OCI-LY3 (cell line): ENCODE measurements at regions not wholly inside any gene's neighbourhood (a gene's known extent, or its start where the extent isn't known, plus 50 kb on each side); places are given as distances from the start of the nearest gene placed in this dataset.

ENCODE experiments used
- H2AFZ ChIP-seq: fragments of 200-600, 300-600 bp; shearing (Covaris generic); 2 replicates; pipeline ENCODE4 v1.6.0; 2014; ENCODE audit warnings: antibody characterized with exemption, low read depth, low read length
- H3K27ac ChIP-seq: fragments of 200-600, 300-600 bp; sonication (generic); 2 replicates; pipeline ENCODE4 v1.5.1; 2014; ENCODE audit warnings: mild to moderate bottlenecking, low read length, moderate library complexity, mixed read lengths
- H3K27me3 ChIP-seq: fragments of 200-600, 300-600 bp; sonication (generic); 2 replicates; pipeline ENCODE4 v1.6.1; 2014; ENCODE audit warnings: low read depth, low read length, mixed read lengths
- H3K36me3 ChIP-seq: fragments of 200-600, 300-600 bp; sonication (generic); replicated peaks from 2 replicates; pipeline ENCODE3; 2014; ENCODE audit warnings: low read depth, low read length, mixed read lengths
- H3K4me1 ChIP-seq: fragments of 300-600, 200-600 bp; sonication (generic); 2 replicates; pipeline ENCODE4 v1.6.1; 2014; ENCODE audit warnings: low read length, mixed read lengths
- H3K4me2 ChIP-seq: fragments of 200-600, 300-600 bp; sonication (generic); 2 replicates; pipeline ENCODE4 v1.6.1; 2014; ENCODE audit warnings: low read length, mixed read lengths
- H3K4me3 ChIP-seq: fragments of 300-600, 200-600 bp; sonication (generic); 2 replicates; pipeline ENCODE4 v1.5.1; 2014; ENCODE audit warnings: antibody characterized with exemption, mild to moderate bottlenecking, low read length, moderate library complexity
- H3K79me2 ChIP-seq: fragments of 300-600, 200-600 bp; shearing (Covaris generic); 2 replicates; pipeline ENCODE4 v1.6.1; 2014; ENCODE audit warnings: mild to moderate bottlenecking, low read length, mixed read lengths
- H3K9ac ChIP-seq: fragments of 300-600, 200-600 bp; shearing (Covaris generic); 2 replicates; pipeline ENCODE4 v1.6.0; 2014; ENCODE audit warnings: mild to moderate bottlenecking, low read length, moderate library complexity
- H3K9me3 ChIP-seq: fragments of 200-600, 300-600 bp; shearing (Covaris generic); 2 replicates; pipeline ENCODE4 v1.6.1; 2014; ENCODE audit warnings: low read length, mixed read lengths; ENCODE audit not compliant: insufficient read depth
- H4K20me1 ChIP-seq: fragments of 200-600, 300-600 bp; sonication (generic); 2 replicates; pipeline ENCODE4 v1.6.1; 2016; ENCODE audit warnings: low read length, mixed read lengths; ENCODE audit not compliant: insufficient read depth
- CTCF ChIP-seq: fragments of 200-600, 300-600 bp; sonication (generic); IDR thresholded peaks from 2 replicates; pipeline ENCODE4 v1.5.1; 2014; ENCODE audit warnings: antibody characterized with exemption, low read length, low read depth
- EZH2phosphoT487 ChIP-seq: fragments of 200-600 bp; shearing (Covaris generic); IDR thresholded peaks from 2 replicates; pipeline ENCODE4 v1.6.1; 2018; ENCODE audit warnings: antibody characterized with exemption, mixed run types, low read depth

- Histone ChIP-seq H3K27me3 (no peaks in the 10 kb centered on the region), H3K4me3 (no peak overlapping the region), H3K9me3 (no peaks in the 10 kb centered on the region), H3K79me2 (no peaks in the 10 kb centered on the region), H3K36me3 (no peaks in the 10 kb centered on the region), H4K20me1 (no peaks in the 10 kb centered on the region), H3K4me1 (no peaks in the 10 kb centered on the region), H3K9ac (no peak overlapping the region), H2AFZ (no peak overlapping the region), H3K4me2 (no peak overlapping the region), H3K27ac (no peak overlapping the region)
- TF ChIP-seq EZH2phosphoT487 (no peak), CTCF (no peak)
These were observed 117.9 kb downstream of the JCAD start for GRCh38 chr10:29941476-29941875.

- Histone ChIP-seq H3K9ac (no peak overlapping the region), H3K4me1 (no peaks in the 10 kb centered on the region), H3K27me3 (no peaks in the 10 kb centered on the region), H3K4me2 (no peak overlapping the region), H3K27ac (no peak overlapping the region), H4K20me1 (no peaks in the 10 kb centered on the region), H2AFZ (no peak overlapping the region), H3K79me2 (no peaks in the 10 kb centered on the region), H3K36me3 (no peaks in the 10 kb centered on the region), H3K9me3 (no peaks in the 10 kb centered on the region), H3K4me3 (no peak overlapping the region)
- TF ChIP-seq CTCF (no peak), EZH2phosphoT487 (no peak)
These were observed 126.4 kb downstream of the JCAD start for GRCh38 chr10:29932991-29933390.

- no peaks in the 10 kb centered on the region for H3K36me3 ChIP-seq
- no peak overlapping the region for H3K9ac ChIP-seq
- H3K4me2 ChIP-seq, result no peak overlapping the region
- no peaks in the 10 kb centered on the region for H4K20me1 ChIP-seq
- H3K4me3 ChIP-seq, result no peak overlapping the region
- TF ChIP-seq EZH2phosphoT487 (no peak), CTCF (no peak)
- H3K27ac ChIP-seq, result no peak overlapping the region
- H3K4me1 ChIP-seq, result no peaks in the 10 kb centered on the region
- H2AFZ ChIP-seq, result no peak overlapping the region
- H3K9me3 ChIP-seq, result no peaks in the 10 kb centered on the region
- no peaks in the 10 kb centered on the region for H3K79me2 ChIP-seq
- H3K27me3 ChIP-seq, result no peaks in the 10 kb centered on the region
These were observed 127.6 kb downstream of the JCAD start for GRCh38 chr10:29931833-29932232.

- no peak overlapping the region for H3K27ac ChIP-seq
- no peak overlapping the region for H2AFZ ChIP-seq
- TF ChIP-seq CTCF (no peak), EZH2phosphoT487 (no peak)
- no peaks in the 10 kb centered on the region for H3K27me3 ChIP-seq
- no peaks in the 10 kb centered on the region for H3K4me1 ChIP-seq
- H3K36me3 ChIP-seq, result no peaks in the 10 kb centered on the region
- H4K20me1 ChIP-seq, result no peaks in the 10 kb centered on the region
- no peaks in the 10 kb centered on the region for H3K9me3 ChIP-seq
- H3K79me2 ChIP-seq, result no peaks in the 10 kb centered on the region
- H3K4me2 ChIP-seq, result no peak overlapping the region
- H3K9ac ChIP-seq, result no peak overlapping the region
- H3K4me3 ChIP-seq, result no peak overlapping the region
These were observed 130.4 kb downstream of the JCAD start for GRCh38 chr10:29929006-29929405.
